ENCODE measurements at regions not wholly inside any gene's neighbourhood (a gene's known extent, or its start where the extent isn't known, plus 50 kb on each side); places are given as distances from the start of the nearest gene placed in this dataset.

DNA sequence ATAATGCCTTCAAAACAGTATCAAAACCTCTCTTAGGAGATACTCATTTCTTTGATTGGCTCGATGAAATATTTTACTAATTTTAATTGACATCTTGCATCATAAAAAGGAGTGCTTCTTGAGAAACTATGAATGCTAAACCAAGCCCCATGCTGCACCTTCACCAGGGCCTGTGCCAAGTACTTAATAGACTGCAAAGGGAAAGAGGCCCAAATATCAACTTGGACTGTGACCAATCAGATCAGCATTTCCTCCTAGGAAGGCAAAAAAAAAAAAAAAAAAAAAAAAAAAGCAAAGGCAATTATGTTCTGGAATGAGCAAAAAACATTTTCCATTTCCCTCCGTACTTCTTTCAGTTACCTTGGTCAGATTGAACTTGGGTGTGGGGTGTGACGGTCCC is 253.0 kb upstream of the SOX4 start:
- TF ChIP-seq, protein P1, sequence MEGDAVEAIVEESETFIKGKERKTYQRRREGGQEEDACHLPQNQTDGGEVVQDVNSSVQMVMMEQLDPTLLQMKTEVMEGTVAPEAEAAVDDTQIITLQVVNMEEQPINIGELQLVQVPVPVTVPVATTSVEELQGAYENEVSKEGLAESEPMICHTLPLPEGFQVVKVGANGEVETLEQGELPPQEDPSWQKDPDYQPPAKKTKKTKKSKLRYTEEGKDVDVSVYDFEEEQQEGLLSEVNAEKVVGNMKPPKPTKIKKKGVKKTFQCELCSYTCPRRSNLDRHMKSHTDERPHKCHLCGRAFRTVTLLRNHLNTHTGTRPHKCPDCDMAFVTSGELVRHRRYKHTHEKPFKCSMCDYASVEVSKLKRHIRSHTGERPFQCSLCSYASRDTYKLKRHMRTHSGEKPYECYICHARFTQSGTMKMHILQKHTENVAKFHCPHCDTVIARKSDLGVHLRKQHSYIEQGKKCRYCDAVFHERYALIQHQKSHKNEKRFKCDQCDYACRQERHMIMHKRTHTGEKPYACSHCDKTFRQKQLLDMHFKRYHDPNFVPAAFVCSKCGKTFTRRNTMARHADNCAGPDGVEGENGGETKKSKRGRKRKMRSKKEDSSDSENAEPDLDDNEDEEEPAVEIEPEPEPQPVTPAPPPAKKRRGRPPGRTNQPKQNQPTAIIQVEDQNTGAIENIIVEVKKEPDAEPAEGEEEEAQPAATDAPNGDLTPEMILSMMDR (IDR thresholded peaks at IDR 0.05; ENCODE audit: low read length), result no peak
- no peak for TF ChIP-seq EZH2 (IDR thresholded peaks at IDR 0.05; ENCODE audit: borderline replicate concordance, low read length)

Measured in OCI-LY1 (cell line).